ENCODE measurements at regions not wholly inside any gene's neighbourhood (a gene's known extent, or its start where the extent isn't known, plus 50 kb on each side); places are given as distances from the start of the nearest gene placed in this dataset.

DNA sequence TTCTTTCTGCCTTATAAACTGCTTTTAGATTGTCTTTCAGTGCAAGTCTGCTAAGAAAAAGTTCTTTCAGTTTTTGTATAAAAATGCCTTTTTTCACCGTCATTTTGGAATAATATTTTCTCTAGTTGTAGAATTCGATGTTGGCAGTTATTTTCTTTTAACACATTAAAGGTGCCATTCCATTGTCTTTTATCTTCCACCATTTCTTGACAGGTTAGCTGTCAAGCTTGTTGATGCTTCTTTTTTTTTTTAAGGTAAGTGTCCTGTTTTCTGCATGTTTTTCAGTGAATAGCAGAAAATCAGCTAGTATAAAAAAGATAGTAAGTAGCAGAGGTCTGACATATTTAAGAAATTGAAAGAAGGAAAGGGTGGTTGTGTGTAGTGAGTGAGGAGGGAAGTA, 118.5 kb upstream of the NPFFR2 start:
- Histone ChIP-seq H3K23ac (ENCODE audit: insufficient read length) (no peak overlapping the region), H3K27ac (ENCODE audit: low read depth, low read length) (no peak overlapping the region), H3K36me3 (ENCODE audit: control insufficient read depth in 2 of 4, insufficient read depth in 4 of 4, low read length in 3 of 4) (no peaks in the 10 kb centered on the region; a peak in 1 of 8 replicates), H3K27me3 (replicated peaks in 1 of 4; ENCODE audit: control insufficient read depth in 3 of 4, extremely low read depth in 1 of 4, insufficient read depth in 3 of 4, low read length in 3 of 4) (no peaks in the 10 kb centered on the region), H3K18ac (ENCODE audit: extremely low read depth, low read length) (no peak overlapping the region), H3K9ac (replicated peaks in 1 of 4; ENCODE audit: extremely low read depth in 1 of 4, low read depth in 3 of 4, low read length in 3 of 4) (no peak overlapping the region), H2BK12ac (ENCODE audit: low read depth, low read length) (no peak overlapping the region), H3K9me3 (ENCODE audit: insufficient read depth in 2 of 2, low read depth in 1 of 2, low read length in 1 of 2) (peaks cover 6 to 8% of the 10 kb centered on the region in 2 experiments; a peak in 3 of 4 replicates), H4K8ac (ENCODE audit: extremely low read depth, insufficient read depth, low read length) (no peak overlapping the region), H3K4ac (replicated peaks; ENCODE audit: insufficient read length, low read depth, low read length) (no peak overlapping the region), H3K4me1 (replicated peaks in 1 of 4; ENCODE audit: control insufficient read depth in 3 of 4, insufficient read depth in 4 of 4, low read length in 3 of 4) (no peaks in the 10 kb centered on the region), H3K23me2 (ENCODE audit: low read depth, low read length) (no peaks in the 10 kb centered on the region), H3K4me3 (ENCODE audit: extremely low read depth in 1 of 4, insufficient read depth in 2 of 4, low read depth in 3 of 4, low read length in 4 of 4) (no peak overlapping the region), H2BK120ac (replicated peaks; ENCODE audit: low read depth, low read length) (no peak overlapping the region), H3K79me2 (ENCODE audit: control insufficient read depth in 1 of 2, insufficient read depth in 2 of 2, low read length in 2 of 2) (no peaks in the 10 kb centered on the region), H2BK15ac (ENCODE audit: low read length) (no peak overlapping the region), H4K91ac (replicated peaks; ENCODE audit: insufficient read length, low read length) (no peak overlapping the region), H3K4me2 (ENCODE audit: insufficient read depth in 1 of 2, low read depth in 2 of 2, low read length in 2 of 2) (no peak overlapping the region), H3K56ac (replicated peaks; ENCODE audit: insufficient read length, low read depth, low read length) (no peak overlapping the region), H2BK20ac (ENCODE audit: low read length) (no peak overlapping the region), H3K14ac (ENCODE audit: insufficient read length) (no peak overlapping the region), H2BK5ac (ENCODE audit: low read depth, low read length) (no peak overlapping the region), H2AFZ (ENCODE audit: low read length) (no peak overlapping the region), H4K20me1 (replicated peaks in 1 of 2; ENCODE audit: control insufficient read depth in 1 of 2, insufficient read depth in 2 of 2, low read length in 2 of 2) (no peaks in the 10 kb centered on the region), H2AK5ac (ENCODE audit: low read depth, low read length) (no peak overlapping the region), H4K5ac (ENCODE audit: insufficient read length, low read depth, low read length) (no peak overlapping the region), H3K79me1 (ENCODE audit: low read depth, low read length) (no peaks in the 10 kb centered on the region)
- ChIA-PET POLR2A (ENCODE audit: partially characterized antibody) (no interaction called here), CTCF (ENCODE audit: partially characterized antibody) (interaction anchor here (1.1 kb wide), 1 partner anchor 109 kb away, joined by 3 read pairs; no protein-coding TSS in a partner anchor)
- DNase-seq (ENCODE audit: low read depth in 1 of 2, low spot score in 2 of 2) = no peak
- 90% methylated on average over 2 of the region's 2 CpGs; no CpG with 5 or more reads in 1 of the 2 experiments for WGBS, 2 experiments (ENCODE audit: extremely low coverage in 1 of 2, insufficient coverage in 1 of 2, insufficient read length in 1 of 2, insufficient replicate concordance in 2 of 2, low coverage in 1 of 2, low lambda C conversion rate in 2 of 2, missing lambda C conversion rate in 1 of 2)
- no peak for FAIRE-seq
- no peak for TF ChIP-seq SUZ12 (IDR thresholded peaks at IDR 0.05; ENCODE audit: low read length)
- no peak for TF ChIP-seq JUN (IDR thresholded peaks at IDR 0.05; ENCODE audit: low read depth, low read length)
- no peak for TF ChIP-seq NRF1 (IDR thresholded peaks at IDR 0.05; ENCODE audit: low read depth, low read length)
- TF ChIP-seq GABPA (IDR thresholded peaks at IDR 0.05; ENCODE audit: borderline replicate concordance, insufficient read depth, low read length) = no peak
- no peak for TF ChIP-seq TBP (IDR thresholded peaks at IDR 0.05; ENCODE audit: low read depth, low read length)
- no peak for TF ChIP-seq GTF2F1 (IDR thresholded peaks at IDR 0.05; ENCODE audit: borderline replicate concordance, low read depth, low read length)
- TF ChIP-seq SIRT6 (IDR thresholded peaks at IDR 0.05; ENCODE audit: low read length) = no peak
- no peak for TF ChIP-seq EZH2 (IDR thresholded peaks at IDR 0.05; ENCODE audit: low read depth, low read length, severe bottlenecking)
- no peak for TF ChIP-seq SIN3A (conservative IDR thresholded peaks at IDR 0.05 in 1 of 2, IDR thresholded peaks at IDR 0.05 in 1 of 2; ENCODE audit: low read depth in 1 of 2, low read length in 2 of 2)
- TF ChIP-seq SP2 (IDR thresholded peaks at IDR 0.05; ENCODE audit: low read length) = no peak
- no peak for TF ChIP-seq BACH1 (IDR thresholded peaks at IDR 0.05; ENCODE audit: low read length)
- TF ChIP-seq CBX8 (IDR thresholded peaks at IDR 0.05; ENCODE audit: borderline replicate concordance, low read depth, low read length) = no peak
- no peak for TF ChIP-seq POLR2AphosphoS5 (IDR thresholded peaks at IDR 0.05; ENCODE audit: low read depth, low read length)
